GM12874 (cell line): ENCODE measurements at regions not wholly inside any gene's neighbourhood (a gene's known extent, or its start where the extent isn't known, plus 50 kb on each side); places are given as distances from the start of the nearest gene placed in this dataset.

Experiments
- CTCF ChIP-seq: IDR thresholded peaks from 2 replicates; pipeline ENCODE4 v1.5.1; 2011; ENCODE audit warnings: low read depth, mild to moderate bottlenecking, control low read depth, low read length, moderate library complexity; ENCODE audit not compliant: insufficient read depth

- TF ChIP-seq CTCF: no peak
These were observed 182.1 kb upstream of the POU3F1 start for GRCh38 chr1:38228718-38229117.

DNA sequence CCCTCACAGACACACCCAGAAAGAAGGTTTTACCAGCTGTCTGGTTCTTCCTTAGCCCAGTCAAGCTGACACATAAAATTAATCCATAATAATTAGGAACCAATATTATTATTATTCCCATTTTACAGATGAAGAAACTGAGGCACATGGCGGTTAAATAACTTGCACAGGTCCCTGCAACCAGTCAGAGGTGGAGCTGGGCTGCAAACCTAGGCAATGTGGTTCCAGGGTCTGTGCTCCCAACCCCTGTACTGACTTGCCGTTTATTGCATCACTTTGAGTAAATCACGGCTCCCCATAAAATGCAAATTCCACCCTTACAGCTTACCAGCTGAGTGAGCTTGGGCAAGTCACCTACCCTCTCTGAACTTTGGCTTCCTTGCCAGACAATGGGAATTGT, 179.2 kb upstream of the POU3F1 start:
- TF ChIP-seq CTCF: no peak

- TF ChIP-seq CTCF: no peak
These were observed 176.8 kb upstream of the POU3F1 start for GRCh38 chr1:38223391-38223790.

GRCh38 chr1:38222891-38223290, 176.3 kb upstream of the POU3F1 start:
- no peak for TF ChIP-seq CTCF

- TF ChIP-seq CTCF: no peak
These were observed 174.5 kb upstream of the POU3F1 start for GRCh38 chr1:38221006-38221649.

GRCh38 chr1:38217316-38217715, 170.7 kb upstream of the POU3F1 start:
- TF ChIP-seq CTCF: no peak

- TF ChIP-seq CTCF: no peak
These were observed 167.2 kb upstream of the POU3F1 start for GRCh38 chr1:38213646-38214434.
